ENCODE measurements at regions not wholly inside any gene's neighbourhood (a gene's known extent, or its start where the extent isn't known, plus 50 kb on each side); places are given as distances from the start of the nearest gene placed in this dataset.

GRCh38 chr6:23957017-23957416 is 169.0 kb upstream of the NRSN1 start:
- no peak for DNase-seq (ENCODE audit: low spot score)
- TF ChIP-seq, protein P1, sequence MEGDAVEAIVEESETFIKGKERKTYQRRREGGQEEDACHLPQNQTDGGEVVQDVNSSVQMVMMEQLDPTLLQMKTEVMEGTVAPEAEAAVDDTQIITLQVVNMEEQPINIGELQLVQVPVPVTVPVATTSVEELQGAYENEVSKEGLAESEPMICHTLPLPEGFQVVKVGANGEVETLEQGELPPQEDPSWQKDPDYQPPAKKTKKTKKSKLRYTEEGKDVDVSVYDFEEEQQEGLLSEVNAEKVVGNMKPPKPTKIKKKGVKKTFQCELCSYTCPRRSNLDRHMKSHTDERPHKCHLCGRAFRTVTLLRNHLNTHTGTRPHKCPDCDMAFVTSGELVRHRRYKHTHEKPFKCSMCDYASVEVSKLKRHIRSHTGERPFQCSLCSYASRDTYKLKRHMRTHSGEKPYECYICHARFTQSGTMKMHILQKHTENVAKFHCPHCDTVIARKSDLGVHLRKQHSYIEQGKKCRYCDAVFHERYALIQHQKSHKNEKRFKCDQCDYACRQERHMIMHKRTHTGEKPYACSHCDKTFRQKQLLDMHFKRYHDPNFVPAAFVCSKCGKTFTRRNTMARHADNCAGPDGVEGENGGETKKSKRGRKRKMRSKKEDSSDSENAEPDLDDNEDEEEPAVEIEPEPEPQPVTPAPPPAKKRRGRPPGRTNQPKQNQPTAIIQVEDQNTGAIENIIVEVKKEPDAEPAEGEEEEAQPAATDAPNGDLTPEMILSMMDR (IDR thresholded peaks at IDR 0.05; ENCODE audit: extremely low read depth, missing control alignments), result no peak

GRCh38 chr6:23964865-23965264 is 161.2 kb upstream of the NRSN1 start:
- TF ChIP-seq, protein P1 (IDR thresholded peaks at IDR 0.05; ENCODE audit: extremely low read depth, missing control alignments), result no peak
- no peak for DNase-seq (ENCODE audit: low spot score)

DNA sequence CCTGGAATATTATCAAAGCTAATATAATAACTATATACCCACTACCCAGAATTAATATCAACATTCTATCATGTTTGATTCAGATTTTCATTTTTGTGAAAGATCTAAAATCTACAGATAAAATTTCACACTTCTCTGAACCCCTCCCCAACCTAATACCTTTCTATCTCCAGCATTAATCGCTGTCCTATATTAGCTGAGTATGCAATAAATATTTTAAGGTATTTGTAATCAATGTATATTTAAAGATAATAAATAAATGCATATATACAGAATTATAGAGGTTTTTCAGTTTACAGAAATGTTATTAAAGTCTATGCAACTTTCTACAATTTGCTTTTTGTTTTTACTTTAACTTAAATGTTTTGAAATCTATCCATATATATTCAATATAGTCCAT is 156.7 kb upstream of the NRSN1 start:
- DNase-seq (ENCODE audit: low spot score), result no peak
- TF ChIP-seq, protein P1 (IDR thresholded peaks at IDR 0.05; ENCODE audit: extremely low read depth, missing control alignments), result no peak

- TF ChIP-seq, protein P1 (IDR thresholded peaks at IDR 0.05; ENCODE audit: extremely low read depth, missing control alignments), result no peak
- DNase-seq (ENCODE audit: low spot score), result no peak
Measured at GRCh38 chr6:23977706-23978105, 148.3 kb upstream of the NRSN1 start.

DNA sequence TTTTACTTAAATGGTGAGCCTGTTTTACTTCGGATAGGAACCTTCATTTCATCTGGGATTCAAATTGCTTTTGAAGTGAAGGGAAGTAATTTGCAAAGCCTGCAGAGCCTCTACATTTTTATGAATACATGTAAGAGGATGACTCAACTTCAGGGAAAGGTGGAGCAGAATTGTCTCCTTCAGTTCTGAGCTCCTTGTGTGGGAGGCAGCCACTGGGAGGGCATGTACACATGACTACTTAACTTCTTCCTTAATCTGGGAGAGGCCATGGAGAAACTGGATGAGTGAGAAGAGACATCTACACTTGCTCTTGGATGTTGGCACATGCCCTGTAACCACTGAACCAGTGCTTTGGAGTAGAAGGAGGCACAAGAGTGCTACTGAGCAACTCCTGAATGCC is 145.1 kb upstream of the NRSN1 start:
- TF ChIP-seq, protein P1 (IDR thresholded peaks at IDR 0.05; ENCODE audit: extremely low read depth, missing control alignments), result no peak
- no peak for DNase-seq (ENCODE audit: low spot score)

DNA sequence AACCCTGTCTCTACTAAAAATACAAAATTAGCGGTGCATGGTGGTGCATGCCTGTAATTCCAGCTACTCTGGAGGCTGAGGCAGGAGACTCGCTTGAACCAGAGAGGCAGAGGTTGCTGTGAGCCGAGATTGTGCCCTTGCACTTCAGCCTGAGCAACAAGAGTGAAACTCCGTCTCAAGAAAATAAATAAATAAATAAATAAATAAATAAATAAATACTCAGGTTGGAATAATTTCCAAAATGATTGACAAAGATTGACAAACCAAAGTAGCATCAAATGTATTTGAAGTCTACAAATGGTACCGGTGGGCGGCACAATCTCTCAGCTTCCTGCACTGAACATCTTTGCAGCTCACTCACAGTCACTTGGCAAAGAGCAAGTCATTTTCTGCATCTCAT is 144.1 kb upstream of the NRSN1 start:
- TF ChIP-seq, protein P1 (IDR thresholded peaks at IDR 0.05; ENCODE audit: extremely low read depth, missing control alignments), result no peak
- no peak for DNase-seq (ENCODE audit: low spot score)

- DNase-seq (ENCODE audit: low spot score), result no peak
- TF ChIP-seq, protein P1 (IDR thresholded peaks at IDR 0.05; ENCODE audit: extremely low read depth, missing control alignments), result no peak
Measured at GRCh38 chr6:23983735-23984134, 142.3 kb upstream of the NRSN1 start.
